GM19463 (cell line): ENCODE measurements at regions not wholly inside any gene's neighbourhood (a gene's known extent, or its start where the extent isn't known, plus 50 kb on each side); places are given as distances from the start of the nearest gene placed in this dataset.

Source experiments
- ATAC-seq: cut with Tn5 transposase; IDR thresholded peaks from one replicate; pipeline ENCODE4 v1.9.1; 2021; ENCODE audit warnings: mild to moderate bottlenecking, moderate library complexity; ENCODE audit not compliant: unreplicated experiment

DNA sequence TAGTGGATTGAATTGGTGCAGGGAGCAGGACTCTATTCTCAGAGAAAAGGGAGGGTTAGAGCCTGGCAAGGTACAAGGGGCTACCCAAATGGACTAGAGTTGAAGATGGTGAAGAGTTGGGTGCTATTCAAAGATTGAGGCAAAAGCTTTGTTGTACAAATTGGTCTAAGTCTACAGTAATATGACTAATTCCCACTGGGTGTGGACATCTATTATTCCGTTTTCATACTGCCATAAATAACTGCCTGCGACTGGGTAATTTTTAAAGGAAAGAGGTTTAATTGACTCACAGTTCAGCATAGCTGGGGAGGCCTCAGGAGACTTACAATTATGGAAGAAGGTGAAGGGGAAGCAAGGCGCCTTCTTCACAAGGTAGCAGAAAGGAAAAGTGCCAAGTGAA is 266.3 kb downstream of the TPBG start:
- ATAC-seq = no peak

DNA sequence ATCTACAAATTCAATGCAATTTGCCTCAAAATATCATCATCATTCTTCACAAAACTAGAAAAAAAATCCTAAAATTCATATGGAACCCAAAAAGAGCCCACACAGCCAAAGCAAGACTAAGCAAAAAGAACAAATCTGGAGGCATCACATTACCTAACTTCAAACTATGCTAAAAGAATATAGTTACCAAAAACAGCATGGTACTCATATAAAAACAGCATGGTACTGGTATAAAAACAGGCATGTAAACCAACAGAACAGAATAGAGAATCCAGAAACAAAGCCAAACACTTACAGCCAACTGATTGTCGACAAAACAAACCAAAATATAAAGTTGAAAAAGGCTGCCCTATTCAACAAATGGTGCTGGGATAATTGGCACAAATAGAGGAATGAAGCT is 278.1 kb downstream of the TPBG start:
- no peak for ATAC-seq

DNA sequence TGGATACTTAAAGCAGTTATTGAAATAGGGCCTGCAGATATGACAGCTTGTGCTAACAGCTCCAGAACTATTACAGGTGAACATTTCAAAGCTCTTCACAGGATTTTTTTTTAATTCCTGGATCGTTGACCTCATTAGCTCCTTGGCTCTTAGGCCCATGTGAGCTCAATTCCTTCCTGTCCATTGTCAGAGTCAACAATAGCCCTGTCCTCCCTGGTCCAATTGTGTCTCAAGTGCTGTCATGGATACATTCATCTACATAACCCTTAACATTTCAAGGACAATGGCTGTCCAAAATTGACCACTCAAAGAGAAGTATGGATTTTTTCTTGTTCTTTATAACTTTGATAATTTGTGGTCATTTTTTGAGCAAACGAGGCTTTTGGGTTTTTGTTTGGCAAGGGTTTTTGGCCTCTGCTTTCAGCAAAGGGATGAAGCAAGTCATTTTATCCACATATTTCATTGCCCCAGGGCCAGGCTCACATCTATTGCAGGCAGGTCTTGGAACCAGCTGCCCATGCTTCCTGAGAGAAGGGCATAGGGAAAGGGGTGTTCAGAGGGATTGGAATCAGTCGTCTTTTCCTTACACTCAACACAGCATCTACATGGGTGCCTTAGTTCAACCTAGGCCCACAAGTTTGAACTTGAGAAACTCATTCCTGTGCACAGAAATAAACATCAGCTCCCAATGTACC is 282.1 kb downstream of the TPBG start:
- no peak for ATAC-seq

DNA sequence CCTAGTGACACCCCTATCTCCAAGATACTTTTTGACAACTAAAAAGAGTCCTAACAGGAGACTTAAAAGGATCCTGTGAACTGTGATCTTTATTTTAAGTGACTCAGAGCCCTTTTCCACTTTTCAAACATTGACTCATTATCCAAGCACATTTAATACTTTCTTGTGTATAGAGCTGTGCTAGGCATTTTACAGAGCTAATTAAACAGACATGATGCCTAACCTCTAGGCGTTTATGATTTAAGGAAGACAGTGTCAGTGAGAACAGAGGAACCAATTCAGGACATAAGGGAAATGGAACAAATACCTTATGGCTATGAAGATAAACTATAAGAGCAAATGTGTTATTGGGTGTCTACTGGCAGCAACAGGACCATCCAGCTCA is 282.6 kb downstream of the TPBG start:
- ATAC-seq = no peak

DNA sequence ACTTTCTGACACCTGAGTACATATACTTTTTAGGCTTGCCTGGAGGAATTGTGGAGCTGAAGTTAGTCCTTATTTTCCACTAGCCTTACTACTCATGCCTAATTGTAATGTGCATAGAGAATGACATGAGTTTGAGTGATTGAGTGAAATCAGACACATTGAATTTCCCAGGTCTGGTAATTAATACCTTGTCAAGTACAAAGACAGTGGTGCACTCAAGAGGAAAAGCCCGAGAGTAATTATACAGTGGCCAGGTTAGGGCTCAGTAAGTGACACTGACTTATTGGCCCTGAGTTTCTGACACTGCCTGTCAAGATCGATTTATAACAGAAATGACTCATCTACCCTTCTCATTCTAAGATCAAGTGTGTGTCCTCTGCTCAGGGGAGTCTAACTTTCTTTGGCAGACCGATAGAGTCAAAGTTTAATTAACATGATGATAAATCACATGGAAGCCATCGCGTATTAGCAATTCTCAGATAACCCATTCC is 288.3 kb downstream of the TPBG start:
- no peak for ATAC-seq

DNA sequence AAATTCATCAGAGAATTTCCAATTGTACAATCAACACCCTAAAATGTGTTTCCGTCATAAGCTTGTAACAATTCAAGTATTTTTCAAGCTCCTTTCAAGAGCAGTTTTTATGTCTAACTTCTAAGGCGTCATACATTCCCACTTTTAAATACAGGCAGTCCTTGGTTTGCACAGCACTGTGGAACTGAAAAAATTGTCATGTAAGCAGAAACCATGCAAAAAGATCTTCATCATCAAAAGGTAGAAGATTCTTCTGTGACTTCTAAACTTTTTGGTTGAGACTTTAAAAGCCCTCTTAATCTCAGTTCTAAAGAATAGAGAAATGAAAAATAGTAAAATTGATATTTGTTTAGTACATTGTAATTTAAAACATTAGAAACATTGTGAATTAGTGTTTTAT is 315.6 kb downstream of the TPBG start:
- no peak for ATAC-seq

DNA sequence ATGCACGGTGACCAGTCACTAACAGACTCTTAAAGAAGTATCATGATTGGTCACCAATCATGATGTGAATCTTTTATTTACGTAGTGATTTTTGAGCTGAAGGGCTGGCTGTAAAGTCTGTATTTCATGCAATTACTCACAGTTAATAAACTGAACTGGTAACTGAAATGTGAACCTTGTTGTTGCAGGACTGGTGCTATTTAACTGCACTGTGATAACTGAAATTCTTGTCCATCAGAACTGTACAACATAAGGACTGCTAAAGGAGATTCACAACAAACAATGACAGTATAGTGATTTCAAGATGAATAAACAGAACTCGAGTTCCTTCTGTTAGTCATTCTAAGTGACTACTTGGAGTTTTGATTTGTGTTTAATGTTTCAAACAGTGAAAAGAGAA is 316.6 kb downstream of the TPBG start:
- no peak for ATAC-seq

DNA sequence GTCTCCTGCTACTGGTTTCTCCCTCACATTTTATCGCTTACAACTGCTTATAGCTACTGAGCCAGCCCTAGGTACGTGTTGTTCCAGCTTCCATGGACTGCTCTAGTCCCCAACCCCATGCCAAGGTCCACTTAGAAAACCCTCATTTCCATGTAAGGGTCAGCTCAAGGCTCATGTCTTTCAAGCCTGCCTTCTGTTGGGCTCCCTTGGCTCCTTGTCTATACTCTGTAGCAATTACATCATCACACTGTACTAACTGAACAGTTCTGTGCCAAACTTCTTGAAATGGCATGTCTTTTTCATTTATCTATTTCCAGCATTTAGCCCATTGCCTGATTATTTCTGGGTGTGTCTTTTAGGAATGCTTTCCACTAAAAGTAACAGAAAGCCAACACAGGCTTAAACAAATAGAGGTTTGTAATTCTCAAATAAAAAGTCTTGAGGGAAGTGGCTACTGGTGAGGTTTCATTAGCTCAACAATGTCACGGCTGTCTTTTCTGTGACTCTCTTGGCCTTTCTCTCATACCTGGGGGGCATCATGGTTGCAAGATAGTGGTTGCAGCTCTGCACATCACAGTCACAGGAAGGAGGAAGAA is 317.6 kb downstream of the TPBG start:
- ATAC-seq = no peak

DNA sequence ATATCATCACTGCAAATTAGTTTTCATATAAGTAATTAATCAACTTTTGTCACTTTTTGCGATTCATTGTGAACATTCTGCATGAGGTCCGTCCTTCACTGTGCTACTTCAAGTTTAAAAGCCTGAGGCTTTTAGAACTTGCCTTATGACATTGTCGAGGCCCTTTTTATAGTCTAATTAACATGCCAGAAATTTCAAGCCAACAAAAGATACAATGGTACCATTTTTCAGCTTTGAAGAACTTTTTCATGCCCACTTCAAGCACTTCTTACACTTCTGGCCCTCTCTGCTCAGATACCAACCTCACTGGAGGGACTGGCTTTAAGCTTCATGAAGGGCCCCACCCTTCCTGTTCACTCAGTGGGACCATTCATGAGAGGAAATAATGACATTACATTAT is 323.1 kb downstream of the TPBG start:
- no peak for ATAC-seq

DNA sequence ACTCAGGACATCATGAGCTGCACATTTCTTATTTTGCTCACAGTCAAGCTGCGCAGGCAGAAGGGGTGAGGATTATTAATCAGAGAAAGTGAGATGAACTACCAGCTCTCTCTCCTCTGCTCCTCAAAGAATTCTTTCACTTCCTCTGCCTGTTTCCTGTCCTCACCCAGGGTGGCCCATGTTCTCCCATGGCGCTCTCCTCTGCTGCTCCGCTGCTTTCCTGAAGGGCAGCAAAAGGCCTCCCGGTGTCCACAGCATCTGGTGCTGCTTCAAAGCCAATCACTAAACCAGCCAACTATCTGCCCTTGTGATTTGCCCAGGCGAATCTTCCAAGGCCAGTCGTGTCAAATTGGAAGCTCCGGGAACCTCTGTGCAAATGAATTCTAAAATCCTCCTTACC is 324.2 kb downstream of the TPBG start:
- ATAC-seq = no peak

DNA sequence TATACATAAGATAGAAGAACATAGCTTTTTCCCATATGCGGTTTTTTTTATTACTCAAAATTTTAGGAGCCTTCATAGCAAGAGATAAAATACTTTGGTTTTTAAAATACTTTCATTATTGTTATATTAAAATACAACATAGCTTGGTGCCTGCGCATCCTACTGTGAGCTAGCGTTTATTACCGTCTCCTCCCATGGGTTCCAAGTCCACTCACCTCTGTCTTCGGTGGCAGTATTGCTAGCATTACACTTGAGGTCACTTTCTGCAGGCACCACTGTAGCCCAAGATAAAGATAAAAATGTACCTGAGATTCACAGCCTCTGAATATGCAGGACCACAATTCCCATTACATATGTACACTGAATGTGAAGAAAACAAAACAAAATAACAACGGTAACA is 326.7 kb downstream of the TPBG start:
- no peak for ATAC-seq

DNA sequence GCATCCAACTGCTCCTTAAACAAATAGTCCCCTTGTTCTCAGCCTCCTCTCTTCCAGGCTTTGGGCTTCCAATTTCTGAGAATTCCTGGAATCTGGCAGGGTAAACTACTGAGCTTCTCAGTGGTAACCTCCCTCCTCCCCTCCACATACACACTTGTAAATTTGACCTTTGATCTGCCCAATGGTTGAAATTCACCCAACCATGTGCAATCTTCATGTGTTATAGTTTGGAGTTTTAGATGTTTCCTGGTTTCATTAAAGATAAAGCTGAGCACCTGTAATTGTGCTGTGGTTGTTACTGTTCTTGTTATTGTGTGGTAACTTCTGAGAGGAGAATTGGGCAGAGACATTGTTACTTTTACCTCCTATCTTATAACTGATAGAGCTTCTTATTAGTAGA is 328.4 kb downstream of the TPBG start:
- no peak for ATAC-seq

DNA sequence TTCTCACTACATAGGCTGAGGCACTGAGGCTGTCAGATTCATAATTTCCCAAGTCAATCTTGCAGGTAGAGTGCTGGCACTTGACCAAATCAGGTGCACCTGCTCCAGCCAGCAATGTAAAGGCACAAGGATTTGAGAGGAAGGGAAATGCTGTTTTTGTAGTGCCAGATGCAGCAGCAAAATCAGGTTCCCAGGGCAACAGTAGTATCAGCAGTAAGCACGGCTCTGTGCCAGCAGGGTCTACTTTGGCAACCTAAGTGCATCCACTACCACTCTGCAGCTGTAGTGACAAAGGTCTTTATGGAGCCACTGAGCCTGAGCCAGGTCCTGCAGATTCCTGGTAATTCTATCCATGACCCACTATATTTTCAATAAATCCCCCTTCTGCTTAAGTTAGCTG is 329.5 kb downstream of the TPBG start:
- ATAC-seq = no peak

DNA sequence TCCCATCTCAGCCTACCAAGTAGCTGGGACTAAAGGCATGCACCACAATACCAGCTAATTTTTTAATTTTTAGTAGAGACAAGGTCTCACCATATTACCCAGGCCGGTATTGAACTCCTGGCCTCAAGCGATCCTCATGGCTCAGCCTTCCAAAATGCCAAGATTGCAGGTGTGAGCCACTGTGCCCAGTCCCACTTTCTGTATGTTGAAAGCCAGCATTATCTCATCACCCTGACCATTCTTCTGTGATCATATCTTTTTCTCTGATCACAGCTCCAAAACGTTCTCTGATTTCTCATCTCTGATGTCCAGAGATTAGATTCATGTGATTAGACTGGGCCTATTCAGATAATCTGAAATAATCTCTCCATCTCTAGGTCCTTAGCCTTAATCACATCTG is 337.7 kb downstream of the TPBG start:
- ATAC-seq = no peak

DNA sequence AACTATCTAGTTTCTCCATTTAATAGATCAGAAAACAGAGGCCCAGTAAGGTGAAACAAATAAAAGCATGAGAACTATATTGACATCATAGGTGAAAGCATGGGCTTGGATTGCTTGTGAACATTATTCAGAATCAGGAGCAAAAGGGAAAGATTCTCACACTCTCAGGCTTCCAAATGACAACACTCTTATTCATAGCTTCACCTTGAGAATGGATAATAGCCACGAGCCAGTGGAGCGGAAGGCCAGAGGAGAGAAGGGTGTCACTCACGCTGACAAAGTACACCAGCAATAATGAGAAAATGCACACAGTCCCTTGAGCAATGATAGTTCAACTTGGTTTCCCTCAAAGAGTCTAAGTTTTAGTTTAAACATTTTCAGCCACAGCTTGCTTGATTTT is 339.0 kb downstream of the TPBG start:
- ATAC-seq = no peak

DNA sequence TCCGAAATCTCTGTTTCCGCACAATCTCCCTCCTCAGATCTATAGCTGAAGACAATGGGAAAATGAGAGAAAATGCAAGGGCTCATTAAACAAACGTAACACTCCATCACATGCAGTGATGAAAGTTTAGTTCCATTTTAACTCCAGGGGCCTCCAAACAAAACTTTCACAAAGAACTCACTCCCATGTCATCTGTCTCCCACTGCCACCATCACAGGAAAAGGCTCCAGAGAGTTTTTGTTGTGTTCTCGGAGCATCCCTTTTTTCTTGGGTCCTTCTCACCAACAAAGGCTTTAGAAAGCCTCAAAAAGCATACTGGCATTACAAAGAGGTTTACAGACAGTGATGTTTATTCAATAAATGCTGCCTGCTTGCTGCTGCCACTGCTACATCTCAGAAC is 339.6 kb downstream of the TPBG start:
- ATAC-seq = no peak

DNA sequence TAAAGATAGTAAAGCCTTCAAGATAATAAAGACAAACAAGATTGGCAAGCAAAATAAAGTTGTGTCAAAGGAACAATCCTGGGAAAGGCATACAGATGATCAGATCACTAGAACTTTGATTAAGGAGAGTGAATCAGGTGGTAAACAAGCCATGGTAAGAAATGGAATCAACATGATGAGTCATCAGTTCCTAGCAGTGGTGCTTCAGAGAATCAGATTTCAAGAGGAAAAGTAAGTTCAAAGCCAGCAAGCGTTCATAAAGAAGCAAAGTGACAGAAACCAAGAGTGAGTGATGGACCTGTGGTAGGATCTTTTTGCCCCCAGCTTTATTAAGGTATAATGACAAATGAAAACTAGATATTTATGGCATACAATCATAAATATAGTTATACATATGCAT is 340.4 kb downstream of the TPBG start:
- ATAC-seq = no peak

DNA sequence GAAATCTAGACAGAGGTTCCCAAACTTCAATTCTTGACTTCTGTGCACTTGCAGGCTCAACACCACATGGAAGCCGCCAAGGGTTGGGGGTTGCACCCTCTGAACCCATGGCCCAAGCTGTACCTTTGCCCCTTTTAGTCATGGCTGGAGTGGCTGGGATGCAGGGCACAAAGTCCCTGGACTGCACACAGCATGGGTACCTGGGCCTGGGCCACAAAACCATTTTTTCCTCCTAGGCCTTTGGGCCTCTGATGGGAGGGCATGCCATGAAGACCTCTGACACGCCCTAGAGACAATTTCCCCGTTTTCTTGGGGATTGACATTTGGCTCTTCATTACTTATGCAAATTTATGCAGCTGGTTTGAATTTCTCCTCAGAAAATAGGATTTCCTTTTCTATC is 342.0 kb downstream of the TPBG start:
- no peak for ATAC-seq

DNA sequence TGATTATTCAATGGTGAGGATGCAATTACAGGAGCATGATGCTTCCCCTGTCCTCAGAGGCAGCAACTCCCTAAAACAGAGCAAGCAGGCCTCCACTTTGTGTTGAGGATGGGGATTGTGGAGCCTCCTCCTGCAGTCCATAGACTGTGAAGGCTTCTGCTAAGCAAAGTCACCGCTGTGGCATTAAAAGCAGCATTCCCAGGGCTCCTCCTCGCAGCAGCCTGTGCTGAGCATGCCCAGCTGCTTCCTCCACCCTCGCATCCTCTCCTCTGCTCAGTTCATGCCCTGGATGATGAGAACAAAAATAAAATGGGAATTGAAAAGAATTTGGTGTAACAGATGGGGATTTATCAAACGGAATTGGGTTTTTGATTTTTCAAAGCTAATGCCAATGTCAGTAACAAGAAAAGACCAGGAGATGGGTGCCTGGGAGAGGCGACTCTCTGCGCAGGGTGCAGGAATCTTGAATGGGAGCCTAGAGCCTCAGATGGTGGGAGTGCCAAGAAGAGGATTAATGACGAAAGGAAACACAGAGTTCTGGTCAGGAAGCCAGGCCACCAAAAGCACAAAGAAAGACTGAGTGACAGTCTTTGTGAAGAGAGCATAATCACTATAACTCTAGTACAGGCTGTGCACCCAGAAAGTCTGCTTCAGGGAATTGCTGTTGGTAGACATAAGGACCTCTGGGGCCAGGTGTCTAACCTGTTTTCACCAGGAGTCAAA is 347.6 kb downstream of the TPBG start:
- ATAC-seq = no peak

DNA sequence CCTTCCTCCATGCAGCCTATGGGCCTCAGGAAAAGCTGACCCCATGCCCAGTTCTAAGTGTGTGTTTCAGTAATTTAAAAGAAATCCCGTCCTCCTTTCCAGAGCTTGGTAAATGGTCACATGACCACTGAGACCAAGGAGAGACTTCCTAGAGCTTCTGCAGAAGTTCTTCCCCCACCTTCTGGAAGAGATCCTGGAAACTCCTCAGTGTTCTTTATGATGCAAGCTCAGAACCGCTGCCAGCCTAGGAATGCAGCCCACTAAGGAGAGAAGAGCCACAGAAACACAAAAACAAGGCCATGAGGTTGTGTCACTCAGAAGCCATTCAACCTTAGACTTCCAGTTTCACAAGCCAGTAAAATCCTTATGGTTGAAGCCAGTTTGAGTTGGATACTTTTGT is 348.4 kb downstream of the TPBG start:
- ATAC-seq = no peak

DNA sequence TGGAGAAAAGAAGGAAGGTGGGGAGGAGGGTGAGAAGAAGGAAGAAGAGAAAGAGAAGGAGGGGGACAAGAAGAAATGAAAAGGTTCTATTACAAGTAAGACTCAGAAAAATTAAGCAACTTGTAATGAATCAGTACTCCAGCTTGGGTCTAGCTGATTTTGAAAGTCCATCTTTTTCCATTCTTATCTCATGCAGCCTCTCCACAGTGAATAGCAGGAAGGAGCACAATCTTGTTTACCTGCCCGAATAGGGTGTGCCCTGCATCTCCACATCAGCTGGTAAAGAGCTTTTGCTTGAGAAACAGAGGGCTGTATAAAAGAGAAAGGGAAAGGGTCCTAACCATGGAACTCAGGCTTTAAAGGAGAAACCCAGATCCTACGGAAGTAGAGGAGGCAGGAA is 348.8 kb downstream of the TPBG start:
- ATAC-seq = no peak

DNA sequence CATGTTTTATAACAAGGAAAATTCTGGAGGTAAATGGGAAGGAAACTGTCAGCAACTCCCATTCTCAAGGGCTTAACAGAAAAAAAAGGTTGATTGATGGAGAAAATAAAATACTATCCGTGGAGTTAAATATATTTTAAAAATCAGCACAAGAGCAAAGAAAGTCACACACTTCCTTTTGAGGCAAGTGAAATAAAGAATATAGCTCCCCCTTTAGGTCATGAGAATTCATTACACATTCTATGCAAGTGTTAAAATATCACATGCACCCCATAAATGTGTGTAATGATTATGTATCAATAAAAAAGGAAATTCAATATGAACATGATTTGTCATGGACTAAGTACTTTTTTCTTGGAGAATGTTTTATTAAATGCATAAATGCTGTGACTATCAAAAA is 349.2 kb downstream of the TPBG start:
- no peak for ATAC-seq
